ENCODE measurements at regions not wholly inside any gene's neighbourhood (a gene's known extent, or its start where the extent isn't known, plus 50 kb on each side); places are given as distances from the start of the nearest gene placed in this dataset.
"Not testable (repeated sequence)": the region's sequence is repeated elsewhere in the genome, so short reads cannot be mapped to it uniquely, and the experiment has no call there.

DNA sequence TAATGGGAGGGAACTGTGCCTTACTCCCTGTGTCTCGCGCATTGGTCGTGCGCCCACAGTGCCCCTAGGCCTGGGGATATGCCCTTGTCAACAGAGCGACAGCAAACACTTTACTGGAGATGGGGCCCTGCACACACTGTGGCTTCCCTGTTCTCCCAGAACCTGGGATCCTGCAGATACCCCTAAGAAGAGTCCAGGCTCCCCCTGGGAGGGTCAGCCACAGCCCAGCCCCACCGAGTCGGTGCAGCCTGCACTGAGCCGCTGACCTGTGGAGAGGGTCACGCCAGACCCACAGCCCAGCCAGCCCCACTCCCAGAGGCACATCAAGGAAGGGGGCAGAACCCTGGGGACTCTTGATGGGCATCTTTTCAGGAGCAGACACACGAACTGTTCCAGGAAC lies 480.3 kb downstream of the TMEM121 start:
- not testable (repeated sequence) for DNase-seq (ENCODE audit: low read depth)

DNA sequence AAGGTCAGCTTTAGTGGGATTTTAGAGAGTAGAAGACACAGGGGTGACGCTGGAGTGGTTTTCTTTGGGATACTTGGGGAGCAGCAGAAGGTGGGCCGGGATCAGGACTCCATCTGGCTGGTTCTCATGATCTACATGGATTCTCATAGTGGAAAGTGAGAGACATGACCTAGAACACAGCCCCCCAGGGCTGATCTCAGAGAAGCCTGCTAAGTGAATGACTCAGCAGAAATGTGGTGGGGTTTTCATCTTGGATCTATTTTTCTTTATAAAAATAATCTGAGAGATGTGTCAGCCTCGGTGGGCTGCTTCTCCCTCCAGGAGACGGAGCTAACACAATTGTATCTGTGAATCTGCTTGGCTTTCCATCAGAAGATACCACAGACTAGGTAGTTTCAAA lies 484.4 kb downstream of the TMEM121 start:
- no peak for DNase-seq (ENCODE audit: low read depth)

DNA sequence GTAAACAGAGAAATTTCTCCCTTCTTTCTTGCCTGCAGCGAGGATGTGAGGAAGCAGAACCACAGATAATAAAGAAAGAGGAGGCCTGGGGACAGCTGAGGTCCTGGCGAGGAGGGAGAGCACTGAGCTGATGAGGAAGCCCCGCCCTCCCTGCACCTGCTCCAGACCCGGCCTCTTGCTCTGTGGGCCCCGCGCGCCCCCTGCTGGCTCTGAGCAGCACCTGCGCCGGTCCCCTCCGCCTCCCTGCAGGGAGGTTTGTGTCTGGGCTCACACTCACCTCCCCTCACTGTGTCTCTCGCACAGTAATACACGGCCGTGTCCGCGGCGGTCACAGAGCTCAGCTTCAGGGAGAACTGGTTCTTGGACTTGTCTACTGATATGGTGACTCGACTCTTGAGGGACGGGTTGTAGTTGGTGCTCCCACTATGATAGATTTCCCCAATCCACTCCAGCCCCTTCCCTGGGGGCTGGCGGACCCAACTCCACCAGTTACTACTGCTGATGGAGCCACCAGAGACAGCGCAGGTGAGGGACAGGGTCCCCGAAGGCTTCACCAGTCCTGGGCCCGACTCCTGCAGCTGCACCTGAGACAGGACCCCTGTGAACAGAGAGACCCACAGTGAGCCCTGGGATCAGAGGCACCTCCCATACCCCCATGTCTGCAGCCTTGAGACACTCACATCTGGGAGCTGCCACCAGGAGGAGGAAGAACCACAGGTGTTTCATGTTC lies 485.4 kb downstream of the TMEM121 start:
- peak; percentile 68 for DNase-seq (ENCODE audit: low read depth)

DNA sequence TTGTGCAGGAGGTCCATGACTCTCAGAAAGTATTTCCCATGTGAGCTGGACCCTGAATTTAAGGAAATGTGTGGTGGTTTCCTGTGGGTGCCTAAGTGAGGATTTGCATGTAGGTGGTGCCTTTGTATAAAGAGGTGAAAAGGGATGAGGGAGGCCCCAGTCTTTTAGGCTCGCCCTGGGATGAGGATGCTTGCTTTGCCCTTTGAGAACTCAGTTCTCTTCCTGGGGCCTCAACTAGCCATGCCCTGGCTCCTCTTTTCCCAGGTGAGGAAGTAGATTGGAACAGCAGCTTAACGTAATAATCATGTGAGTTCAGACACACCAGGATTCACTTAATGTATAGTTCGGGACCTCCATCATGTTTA lies 486.0 kb downstream of the TMEM121 start:
- DNase-seq (ENCODE audit: low read depth): not testable (repeated sequence)

DNA sequence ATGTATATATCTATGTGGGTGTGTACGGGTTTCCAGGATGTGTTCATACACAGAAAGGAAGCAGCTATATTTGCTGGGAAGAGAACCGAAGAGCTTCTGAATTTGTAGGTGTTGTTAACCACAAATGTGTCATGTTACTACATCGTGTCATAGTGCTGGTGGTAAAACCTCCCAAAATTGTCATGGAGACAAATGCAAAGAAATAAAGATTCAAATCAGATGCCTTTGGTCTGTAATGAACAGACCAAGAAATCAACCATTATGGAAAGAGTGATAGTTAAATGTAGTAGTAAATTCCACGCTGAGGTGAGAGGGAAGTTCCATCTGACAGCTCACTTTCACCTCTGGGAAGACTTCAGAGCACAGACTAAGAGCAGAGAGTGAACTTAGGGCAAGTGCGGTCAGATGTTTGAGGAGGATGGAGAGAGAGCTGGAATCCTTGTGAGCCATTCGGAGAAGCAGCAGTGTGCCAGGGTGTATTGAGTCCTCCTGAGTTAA lies 487.5 kb downstream of the TMEM121 start:
- peak; percentile 27 for DNase-seq (ENCODE audit: low read depth)

DNA sequence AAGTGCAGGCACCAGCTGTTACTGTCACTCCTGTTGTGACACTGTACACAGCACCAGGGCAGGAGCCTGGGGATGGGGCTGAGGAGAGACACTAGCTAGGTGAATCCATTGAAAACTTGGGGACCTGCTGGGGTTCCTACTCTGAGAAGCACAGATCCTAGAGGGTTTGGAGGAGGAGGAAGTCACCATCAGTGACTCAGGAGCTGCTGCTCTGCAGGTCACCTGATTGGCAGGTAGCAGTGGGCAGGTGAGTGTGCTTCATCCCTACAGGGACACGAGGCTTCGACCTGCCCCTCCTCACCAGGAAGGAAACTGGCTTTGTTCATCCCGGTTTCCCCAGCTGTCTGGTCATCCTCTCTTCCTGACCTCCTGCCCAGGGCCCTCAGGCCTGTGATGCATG lies 491.6 kb downstream of the TMEM121 start:
- DNase-seq (ENCODE audit: low read depth): not testable (repeated sequence)

DNA sequence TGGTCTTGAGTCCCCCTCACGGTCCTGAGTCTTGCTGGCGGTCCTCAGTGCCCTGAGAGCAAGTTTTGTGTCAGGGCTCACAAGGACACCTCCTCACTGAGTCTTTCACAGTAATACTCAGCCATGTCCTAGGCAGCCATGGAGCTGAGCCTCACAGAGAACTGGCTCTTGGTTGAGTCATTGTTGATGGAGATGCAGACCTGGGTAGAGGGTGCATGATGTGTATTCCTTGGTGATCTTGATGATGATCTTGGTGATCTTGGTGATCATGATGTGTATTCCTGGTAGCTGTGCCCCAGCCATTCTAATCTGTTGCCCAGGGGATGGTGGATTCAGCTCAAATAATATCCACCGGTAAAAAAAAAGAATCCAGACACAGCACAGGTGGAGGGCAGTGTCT lies 495.4 kb downstream of the TMEM121 start:
- no peak for DNase-seq (ENCODE audit: low read depth)

DNA sequence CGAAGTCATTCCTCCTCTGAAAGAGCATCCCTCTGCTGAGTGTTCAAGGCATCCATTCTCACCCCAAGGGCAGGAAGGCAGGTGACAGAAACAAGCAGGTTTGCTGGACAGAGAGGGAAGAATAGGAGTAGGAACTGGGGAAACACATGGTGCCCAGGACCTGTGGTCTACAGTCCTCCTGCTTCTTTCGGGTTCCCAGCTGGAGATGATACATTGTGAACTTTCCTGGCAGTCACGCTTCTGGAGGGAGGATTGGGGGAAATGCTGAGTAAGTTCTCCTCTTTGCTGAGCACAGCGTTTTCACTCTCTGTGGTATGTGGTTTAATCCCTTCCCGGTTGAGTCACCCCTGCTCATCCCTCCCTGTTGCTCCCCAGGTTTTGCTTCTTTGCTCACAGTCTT lies 496.3 kb downstream of the TMEM121 start:
- DNase-seq (ENCODE audit: low read depth): not testable (repeated sequence)

DNA sequence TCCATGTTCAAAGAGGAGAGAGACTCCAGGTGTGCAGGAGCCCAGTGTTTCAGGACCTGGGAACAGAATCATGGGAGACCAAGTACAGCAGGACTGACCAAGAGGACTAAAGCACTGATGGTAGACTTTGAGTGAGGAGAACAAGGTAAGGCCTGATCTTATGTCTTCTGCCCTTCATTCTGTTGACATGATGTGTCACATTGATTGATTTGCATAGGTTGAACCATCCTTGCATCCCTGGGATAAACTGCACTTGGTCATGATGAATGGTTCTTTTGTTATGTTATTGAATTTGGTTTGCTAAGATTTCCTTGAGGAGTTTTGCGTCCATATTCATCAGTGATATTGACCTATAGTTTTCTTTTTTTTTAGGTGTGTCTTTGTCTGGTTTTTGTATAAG lies 497.0 kb downstream of the TMEM121 start:
- no peak for DNase-seq (ENCODE audit: low read depth)

DNA sequence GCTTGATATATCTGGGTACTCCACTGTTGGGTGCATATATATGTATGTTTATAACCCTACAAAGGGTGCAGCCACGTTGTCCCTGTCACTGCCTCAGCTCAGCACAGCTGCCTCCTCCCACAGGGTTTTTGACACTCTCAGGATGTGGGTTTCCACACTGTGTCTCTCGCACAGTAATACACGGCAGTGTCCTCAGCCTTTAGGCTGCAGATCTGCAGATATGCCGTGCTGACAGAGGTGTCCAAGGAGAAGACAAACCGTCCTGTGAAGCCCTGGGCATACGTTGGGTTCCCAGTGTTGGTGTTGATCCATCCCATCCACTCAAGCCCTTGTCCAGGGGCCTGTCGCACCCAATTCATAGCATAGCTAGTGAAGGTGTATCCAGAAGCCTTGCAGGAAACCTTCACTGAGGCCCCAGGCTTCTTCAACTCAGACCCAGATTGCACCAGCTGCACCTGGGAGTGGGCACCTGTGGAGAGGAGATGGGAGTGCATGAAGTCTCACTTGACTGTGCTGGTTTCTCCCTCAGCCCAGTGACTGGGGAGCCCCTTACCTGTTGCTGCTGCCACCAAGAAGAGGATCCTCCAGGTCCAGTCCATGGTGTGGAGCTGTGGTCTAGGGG lies 498.7 kb downstream of the TMEM121 start:
- no peak for DNase-seq (ENCODE audit: low read depth)

DNA sequence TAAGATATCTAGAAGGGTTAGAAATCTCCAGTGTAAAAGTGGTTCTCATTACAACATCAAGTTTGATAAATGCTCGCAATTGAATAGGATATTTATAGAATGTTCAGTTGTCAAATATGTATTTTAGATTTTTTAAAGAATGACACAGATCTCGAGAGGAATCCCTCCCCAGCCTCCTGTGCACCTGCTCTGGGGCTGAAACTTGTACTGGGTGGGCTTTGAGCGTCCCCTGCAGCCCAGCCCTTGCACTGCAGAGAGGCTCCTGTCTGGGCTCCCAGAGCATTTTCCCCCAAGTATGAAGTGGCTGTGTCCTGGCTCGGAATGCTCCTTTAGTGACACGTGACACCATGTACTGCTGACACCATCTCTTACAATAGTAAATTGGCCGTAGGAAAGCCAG lies 499.6 kb downstream of the TMEM121 start:
- no peak for DNase-seq (ENCODE audit: low read depth)

DNA sequence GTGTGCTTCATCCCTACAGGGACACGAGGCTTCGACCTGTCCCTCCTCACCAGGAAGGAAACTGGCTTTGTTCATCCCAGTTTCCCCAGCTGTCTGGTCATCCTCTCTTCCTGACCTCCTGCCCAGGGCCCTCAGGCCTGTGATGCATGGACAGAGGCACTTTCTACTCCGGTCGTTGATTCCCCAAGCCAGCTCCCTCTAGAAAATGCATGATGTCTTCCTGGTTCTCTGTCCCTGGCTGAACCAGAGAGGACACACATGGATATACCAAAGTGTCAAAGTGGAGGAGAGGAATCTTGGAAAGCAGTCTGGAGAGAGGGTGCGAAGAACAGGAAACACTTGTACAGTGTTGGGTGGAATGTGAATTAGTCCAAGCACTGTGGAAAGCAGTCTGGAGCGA lies 501.4 kb downstream of the TMEM121 start:
- DNase-seq (ENCODE audit: low read depth): not testable (repeated sequence)

DNA sequence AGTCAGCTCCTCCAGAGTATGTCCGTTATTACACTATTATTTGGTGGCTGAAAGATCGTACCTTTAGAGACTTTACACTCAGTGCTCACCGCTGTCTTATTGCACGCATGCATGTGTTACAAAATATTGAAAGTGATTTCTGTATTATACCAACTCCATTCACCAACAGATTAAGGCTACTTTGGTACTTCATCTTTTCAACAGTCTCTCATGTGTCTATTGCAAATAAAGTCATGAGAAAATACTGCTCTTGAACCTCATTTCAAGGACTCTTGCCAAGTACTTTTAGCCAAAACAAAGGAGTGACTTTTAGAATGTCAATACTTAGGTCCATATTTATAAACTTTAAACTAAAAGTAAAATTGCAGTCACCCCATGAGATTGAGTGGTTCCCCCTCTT lies 503.6 kb downstream of the TMEM121 start:
- no peak for DNase-seq (ENCODE audit: low read depth)

DNA sequence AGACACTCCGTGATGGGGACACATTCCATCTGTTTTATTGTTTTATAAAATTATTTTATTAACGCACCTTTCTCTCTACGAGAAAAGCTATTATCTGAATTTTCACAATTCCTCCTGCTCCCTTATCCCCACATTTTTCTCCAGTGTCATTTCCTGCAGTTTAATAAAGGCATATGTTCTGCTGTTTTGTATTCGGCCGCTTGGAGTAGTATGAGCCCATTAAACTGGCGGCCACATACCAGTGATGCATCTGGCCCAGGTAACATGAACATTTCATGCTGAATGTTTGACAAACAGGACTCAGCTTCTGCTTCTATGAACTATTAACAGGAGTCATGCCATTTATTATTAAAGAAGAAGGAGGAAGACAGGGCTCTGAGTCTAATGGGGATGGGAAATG lies 511.0 kb downstream of the TMEM121 start:
- DNase-seq (ENCODE audit: low read depth): no peak

DNA sequence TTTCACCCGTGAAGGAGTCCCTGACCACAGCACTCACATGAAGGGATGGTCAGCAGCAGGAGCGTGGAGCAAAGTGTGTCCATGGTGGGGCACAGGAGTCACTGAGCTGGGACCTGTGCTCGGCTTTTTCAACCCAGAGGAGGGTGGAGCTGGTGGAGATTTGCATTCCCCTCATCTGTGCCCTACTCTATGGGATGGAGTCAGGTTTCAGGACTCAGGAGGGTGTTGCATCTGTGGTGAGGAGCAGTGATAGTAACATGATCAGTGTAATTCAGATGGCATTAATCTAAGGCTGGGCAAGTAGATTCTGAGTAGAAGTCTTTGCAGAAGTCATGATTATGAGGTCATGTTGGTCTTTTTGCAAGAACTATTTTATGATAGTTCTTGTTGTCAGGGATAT lies 511.9 kb downstream of the TMEM121 start:
- DNase-seq (ENCODE audit: low read depth): no peak

DNA sequence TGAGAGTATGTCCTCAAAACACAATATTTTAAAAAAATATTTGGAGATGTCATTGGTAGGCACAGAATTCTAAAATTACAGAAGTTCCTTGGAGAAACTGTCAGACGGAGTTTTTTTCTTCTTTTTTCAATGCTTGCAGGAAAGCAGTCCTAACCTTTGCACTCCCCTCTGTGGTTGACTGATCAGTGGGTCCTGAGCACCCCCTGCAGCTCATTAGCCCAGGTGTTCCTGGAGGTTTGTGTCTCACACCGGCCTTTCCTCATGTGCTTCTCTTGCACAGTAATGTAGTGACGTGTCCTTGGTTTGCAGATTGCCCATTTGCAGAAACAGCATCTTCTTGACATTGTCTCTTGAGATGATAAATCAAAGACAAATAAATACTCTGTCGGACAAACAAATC lies 513.0 kb downstream of the TMEM121 start:
- DNase-seq (ENCODE audit: low read depth): peak; percentile 48

DNA sequence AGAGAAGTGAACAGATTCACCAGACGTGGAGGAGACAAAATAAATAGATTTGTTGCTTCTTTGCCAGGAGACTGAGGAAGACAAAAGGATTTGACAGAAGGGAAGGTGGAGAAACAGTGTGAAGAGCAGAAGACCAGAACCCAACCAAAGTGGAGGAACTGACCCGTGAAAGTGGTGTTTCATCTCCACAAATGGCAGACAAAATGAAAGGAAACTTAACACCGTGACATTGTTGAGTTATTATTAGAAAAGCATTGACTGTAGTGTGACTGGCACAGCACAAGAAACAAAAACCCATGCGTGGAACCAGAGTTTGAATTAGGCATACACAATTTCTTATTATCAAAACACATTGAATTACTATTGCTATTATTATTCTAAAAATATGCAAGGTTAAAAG lies 518.1 kb downstream of the TMEM121 start:
- no peak for DNase-seq (ENCODE audit: low read depth)

DNA sequence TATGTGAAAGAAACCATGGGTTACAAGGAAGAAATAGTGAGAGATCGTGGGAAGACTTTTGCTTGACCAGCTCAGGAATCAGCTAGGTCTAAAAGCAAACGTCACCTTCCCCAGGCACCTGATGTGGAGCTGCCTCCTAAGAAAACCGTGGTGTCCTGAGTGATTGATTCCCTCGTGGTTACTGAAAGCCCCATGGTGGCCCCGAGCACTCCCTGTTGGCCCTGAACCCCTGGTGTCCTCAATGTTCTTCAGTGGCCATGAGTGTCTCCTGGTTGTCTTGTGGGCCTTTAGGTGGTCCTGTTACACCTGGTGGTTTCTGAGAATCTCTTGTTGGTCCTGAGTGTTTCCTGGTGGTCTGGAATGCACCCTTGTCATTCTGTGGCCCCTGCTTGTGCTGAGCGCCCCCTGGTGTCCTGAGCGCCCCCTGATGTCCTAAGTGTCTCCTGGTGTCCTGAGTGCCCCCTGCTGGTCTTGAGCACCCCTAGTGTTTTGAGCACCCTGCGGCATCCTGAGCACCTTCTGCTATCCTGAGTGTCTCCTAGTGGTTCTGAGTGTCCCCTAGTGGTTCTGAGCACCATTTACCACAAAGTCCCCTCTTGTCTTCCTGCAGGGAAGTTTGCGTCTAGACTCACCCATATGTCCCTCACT lies 518.7 kb downstream of the TMEM121 start:
- peak; percentile 80 for DNase-seq (ENCODE audit: low read depth)

DNA sequence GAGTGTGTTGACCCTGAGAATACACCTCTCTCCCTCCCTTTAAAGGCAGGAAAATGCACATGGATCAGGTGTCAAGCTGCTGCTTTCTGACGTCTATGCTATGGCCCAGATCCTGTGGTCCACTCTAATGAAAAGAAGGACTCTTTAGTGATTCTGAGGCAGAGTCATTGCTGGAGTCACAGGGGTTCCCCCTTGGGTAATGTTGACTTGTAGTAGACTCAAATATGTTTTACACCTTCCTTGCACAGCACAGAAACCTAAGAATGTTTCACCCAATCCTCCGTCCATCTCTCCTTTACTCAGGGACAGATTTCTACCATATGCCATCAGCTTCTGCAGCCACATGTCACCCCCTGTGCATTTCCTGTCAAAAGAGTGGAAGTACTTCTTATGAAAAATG lies 525.4 kb downstream of the TMEM121 start:
- no peak for DNase-seq (ENCODE audit: low read depth)

DNA sequence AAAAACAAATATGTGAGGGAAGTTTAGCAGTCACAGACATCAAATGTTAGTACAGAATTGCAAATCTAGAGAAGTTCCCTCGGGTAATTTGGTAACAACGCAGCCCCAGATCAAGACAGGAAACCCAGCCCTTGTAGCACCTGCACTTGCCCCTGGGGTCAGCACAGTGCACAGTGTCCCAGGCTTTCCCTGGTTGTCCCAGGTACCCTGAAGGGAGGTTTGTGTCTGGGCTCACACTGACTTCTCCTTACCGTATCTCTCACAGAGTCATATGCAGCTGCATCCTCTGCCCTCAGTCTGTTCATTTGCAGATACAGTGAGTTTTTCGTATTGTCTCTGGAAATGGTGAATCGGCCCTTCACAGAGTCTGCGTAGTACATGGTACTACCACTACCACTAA lies 528.9 kb downstream of the TMEM121 start:
- DNase-seq (ENCODE audit: low read depth): no peak

DNA sequence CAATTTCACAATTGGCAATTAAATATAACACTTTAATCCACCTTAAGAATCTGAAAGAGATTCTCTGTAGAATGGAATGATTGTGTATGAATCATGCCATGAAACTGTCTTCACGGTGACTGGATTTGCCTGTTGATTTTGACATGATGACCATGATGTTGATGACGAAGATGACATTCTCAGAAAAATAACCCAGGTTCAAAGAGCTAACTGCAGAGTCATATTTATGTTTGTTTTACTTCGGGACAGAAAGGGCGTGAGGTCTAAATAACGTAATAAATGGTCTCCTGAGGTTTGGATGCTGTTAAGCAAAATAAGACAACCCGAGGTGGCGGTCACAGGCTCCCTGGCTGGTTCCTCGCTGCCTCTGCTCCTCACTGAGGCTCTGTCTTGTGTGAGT lies 532.0 kb downstream of the TMEM121 start:
- no peak for DNase-seq (ENCODE audit: low read depth)

DNA sequence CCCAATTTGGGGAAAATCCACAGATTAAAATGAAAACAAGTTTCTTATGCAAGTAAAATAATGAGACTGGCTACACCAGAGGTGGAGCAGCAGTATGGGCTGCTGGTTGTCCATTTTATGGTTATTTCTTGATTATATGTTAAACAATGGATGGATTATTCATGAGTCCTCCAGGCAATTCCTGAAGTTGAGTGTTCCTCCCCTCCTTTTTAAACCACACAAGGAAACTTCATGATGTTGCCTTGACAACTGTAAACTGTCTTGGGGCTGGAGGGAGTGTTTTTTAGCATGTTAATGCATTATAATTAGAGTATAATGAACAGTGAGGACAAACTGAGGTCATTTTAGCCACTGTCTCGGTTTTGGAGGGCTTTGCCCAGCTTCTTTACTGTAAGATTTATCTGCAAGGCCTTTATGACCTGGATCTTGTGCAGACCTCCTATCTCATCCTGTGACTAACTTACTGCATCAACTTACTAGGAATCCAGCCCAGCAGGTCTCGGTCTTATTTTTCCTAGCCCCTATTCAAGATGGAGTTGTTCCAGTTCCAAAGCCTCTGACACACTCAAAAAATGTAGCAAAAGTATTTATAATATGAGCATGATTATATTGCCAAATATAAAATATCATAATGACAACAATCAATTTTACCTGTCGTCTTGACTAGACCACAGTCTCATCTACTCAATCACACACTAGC lies 534.0 kb downstream of the TMEM121 start:
- DNase-seq (ENCODE audit: low read depth): no peak

Measured in activated T-cell treated with anti-CD3 and anti-CD28 coated beads for 24 hours (primary cell).